ENCODE measurements at regions not wholly inside any gene's neighbourhood (a gene's known extent, or its start where the extent isn't known, plus 50 kb on each side); places are given as distances from the start of the nearest gene placed in this dataset.

- TF ChIP-seq, protein P1, sequence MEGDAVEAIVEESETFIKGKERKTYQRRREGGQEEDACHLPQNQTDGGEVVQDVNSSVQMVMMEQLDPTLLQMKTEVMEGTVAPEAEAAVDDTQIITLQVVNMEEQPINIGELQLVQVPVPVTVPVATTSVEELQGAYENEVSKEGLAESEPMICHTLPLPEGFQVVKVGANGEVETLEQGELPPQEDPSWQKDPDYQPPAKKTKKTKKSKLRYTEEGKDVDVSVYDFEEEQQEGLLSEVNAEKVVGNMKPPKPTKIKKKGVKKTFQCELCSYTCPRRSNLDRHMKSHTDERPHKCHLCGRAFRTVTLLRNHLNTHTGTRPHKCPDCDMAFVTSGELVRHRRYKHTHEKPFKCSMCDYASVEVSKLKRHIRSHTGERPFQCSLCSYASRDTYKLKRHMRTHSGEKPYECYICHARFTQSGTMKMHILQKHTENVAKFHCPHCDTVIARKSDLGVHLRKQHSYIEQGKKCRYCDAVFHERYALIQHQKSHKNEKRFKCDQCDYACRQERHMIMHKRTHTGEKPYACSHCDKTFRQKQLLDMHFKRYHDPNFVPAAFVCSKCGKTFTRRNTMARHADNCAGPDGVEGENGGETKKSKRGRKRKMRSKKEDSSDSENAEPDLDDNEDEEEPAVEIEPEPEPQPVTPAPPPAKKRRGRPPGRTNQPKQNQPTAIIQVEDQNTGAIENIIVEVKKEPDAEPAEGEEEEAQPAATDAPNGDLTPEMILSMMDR (IDR thresholded peaks at IDR 0.05): no peak
- no peak for TF ChIP-seq POLR2A (IDR thresholded peaks at IDR 0.05)
Measured at GRCh38 chr3:109926376-109926775, 589.0 kb upstream of the DPPA4 start.

All from uterus (tissue), 2 donors.